Lung (tissue), 11 donors: ENCODE measurements at regions not wholly inside any gene's neighbourhood (a gene's known extent, or its start where the extent isn't known, plus 50 kb on each side); places are given as distances from the start of the nearest gene placed in this dataset.
A peak's percentile ranks its signal among the peaks of the same experiment; 100 is the strongest.

Experiments
- ATAC-seq: fragments of 200-7000 bp; cut with Tn5 transposase; one replicate; pipeline ENCODE4 v1.9.1; 2020; ENCODE audit warnings: moderate number of reproducible peaks; ENCODE audit not compliant: insufficient read depth, low FRiP score
- DNase-seq, 3 donors: peaks; one replicate each; pipeline ENCODE4 v3.0.0-alpha.2; 2013 to 2017
- H3K27ac ChIP-seq, 2 donors: one replicate each; pipeline ENCODE4 v1.5.1; 2013; ENCODE audit warnings: mild to moderate bottlenecking in 2 of 2, moderate library complexity in 2 of 2, control low read depth in 1 of 2, inconsistent platforms in 1 of 2, low read depth in 1 of 2, low read length in 1 of 2
- H3K27me3 ChIP-seq, 3 donors: one replicate each; pipeline ENCODE4 v1.5.1; 2013; ENCODE audit warnings: low read length in 2 of 3; ENCODE audit not compliant: control insufficient read depth in 3 of 3, insufficient read depth in 3 of 3
- H3K36me3 ChIP-seq, 4 donors: one replicate each; pipeline ENCODE4 v1.5.1; 2013; ENCODE audit warnings: low read length in 4 of 4, mild to moderate bottlenecking in 1 of 4, moderate library complexity in 1 of 4; ENCODE audit not compliant: control insufficient read depth in 4 of 4, insufficient read depth in 4 of 4
- H3K4me1 ChIP-seq, 5 donors: one replicate each; pipeline ENCODE4 v1.5.1; 2013; ENCODE audit warnings: low read length in 5 of 5, mild to moderate bottlenecking in 2 of 5, moderate library complexity in 1 of 5; ENCODE audit not compliant: control insufficient read depth in 5 of 5, insufficient read depth in 5 of 5
- H3K4me3 ChIP-seq: one replicate; pipeline ENCODE4 v1.5.1; 2013; ENCODE audit warnings: mild to moderate bottlenecking, control low read depth, moderate library complexity
- H3K9ac ChIP-seq, 2 donors: one replicate each; pipeline ENCODE4 v1.5.1; 2013; ENCODE audit warnings: low read length in 2 of 2, control low read depth in 1 of 2; ENCODE audit not compliant: insufficient read depth in 1 of 2
- H3K9me3 ChIP-seq, 4 donors: one replicate each; pipeline ENCODE4 v1.5.1; 2013; ENCODE audit warnings: low read length in 3 of 4, mild to moderate bottlenecking in 1 of 4, moderate library complexity in 1 of 4; ENCODE audit not compliant: control insufficient read depth in 4 of 4, insufficient read depth in 3 of 4
- CTCF ChIP-seq: IDR thresholded peaks from 2 replicates; pipeline ENCODE4 v1.5.1; 2012; ENCODE audit warnings: mild to moderate bottlenecking; ENCODE audit errors: control extremely low read depth, extremely low read depth
- WGBS, 2 donors: extraction: QIAGEN DNeasy Blood & Tissue Kit; methylation state at CpG; one replicate each; pipeline ENCODE4 v1.1.7; 2013; 5-methylcytosine and 5-hydroxymethylcytosine counted together
- donor health status: control.
- donor health status: control.
- donor health status: Bipolar disorder and iron deficiency.
- donor health status: healthy.
- donor health status: DM: yes; HTN: yes; CAD: no.

GRCh38 chr3:24802614-24803013, 308.0 kb upstream of the THRB start:
- H3K36me3 ChIP-seq = no peaks in the 10 kb centered on the region
- no peak overlapping the region for H3K9ac ChIP-seq
- peaks cover 0 to 1% (median 0%) of the 10 kb centered on the region in 4 donors for H3K9me3 ChIP-seq
- no peak for DNase-seq
- no peak overlapping the region for H3K4me3 ChIP-seq
- no peaks in the 10 kb centered on the region for H3K27me3 ChIP-seq
- no peaks in the 10 kb centered on the region for H3K4me1 ChIP-seq
- no peak overlapping the region for H3K27ac ChIP-seq
- TF ChIP-seq CTCF = no peak
- ATAC-seq = no peak
- WGBS, 2 donors = 73 to 76% methylated on average over 2 of the region's 2 CpGs

- no peak for TF ChIP-seq CTCF
- no peak overlapping the region for H3K9ac ChIP-seq
- ATAC-seq = no peak
- no peaks in the 10 kb centered on the region for H3K4me1 ChIP-seq
- WGBS, 2 donors = 80 to 95% methylated on average over 1 of the region's 1 CpG
- no peak overlapping the region for H3K27ac ChIP-seq
- H3K27me3 ChIP-seq = no peaks in the 10 kb centered on the region
- H3K4me3 ChIP-seq = no peak overlapping the region
- H3K36me3 ChIP-seq = no peaks in the 10 kb centered on the region
- no peaks in the 10 kb centered on the region for H3K9me3 ChIP-seq
- DNase-seq = no peak
These were observed 309.4 kb upstream of the THRB start for GRCh38 chr3:24804095-24804494.

- WGBS, 2 donors = 47 to 72% methylated on average over 5 of the region's 5 CpGs
- no peak overlapping the region for H3K4me3 ChIP-seq
- no peaks in the 10 kb centered on the region for H3K27me3 ChIP-seq
- no peak for TF ChIP-seq CTCF
- DNase-seq (peak; percentile 42 to 74 (median 60)), ATAC-seq (peak; percentile 19)
- no peak overlapping the region for H3K27ac ChIP-seq
- no peaks in the 10 kb centered on the region for H3K4me1 ChIP-seq
- no peaks in the 10 kb centered on the region for H3K36me3 ChIP-seq
- H3K9ac ChIP-seq = no peak overlapping the region
- no peaks in the 10 kb centered on the region for H3K9me3 ChIP-seq
These were observed 316.2 kb upstream of the THRB start for GRCh38 chr3:24810881-24811280.

- Histone ChIP-seq H3K9ac (no peak overlapping the region), H3K27ac (no peak overlapping the region), H3K36me3 (no peaks in the 10 kb centered on the region), H3K4me1 (no peaks in the 10 kb centered on the region), H3K9me3 (no peaks in the 10 kb centered on the region), H3K4me3 (no peak overlapping the region), H3K27me3 (no peaks in the 10 kb centered on the region)
- ATAC-seq (no peak), DNase-seq (no peak)
- TF ChIP-seq CTCF = no peak
- 69 to 72% methylated on average over 1 of the region's 1 CpG for WGBS, 2 donors
These were observed 317.5 kb upstream of the THRB start for GRCh38 chr3:24812116-24812515.
